WTC11 (cell line): ENCODE measurements at regions not wholly inside any gene's neighbourhood (a gene's known extent, or its start where the extent isn't known, plus 50 kb on each side); places are given as distances from the start of the nearest gene placed in this dataset.

ENCODE experiments used
- ATAC-seq: fragments of 200-7000 bp; cut with Tn5 transposase; 2 replicates; pipeline ENCODE4 v1.10.0; 2021; ENCODE audit warnings: mild to moderate bottlenecking, moderate library complexity
- CTCF ChIA-PET: fragments of 300-600 bp; sonication (Branson Sonifier 250); formaldehyde crosslinking; loops from one replicate; lab custom pipeline; 2021; ENCODE audit warnings: antibody characterized with exemption; lab: Charles Lee
- POLR2A ChIA-PET: fragments of 350-600 bp; sonication (Branson Sonifier 250); formaldehyde crosslinking; loops from one replicate; lab custom pipeline; 2021; ENCODE audit warnings: antibody characterized with exemption; lab: Charles Lee
- DNase-seq: peaks from one replicate; pipeline ENCODE4 v3.0.0; 2021; ENCODE audit warnings: low spot score
- H3K27ac Mint-ChIP-seq: 2 replicates; pipeline ENCODE4 v1.8.0; 2021; ENCODE audit warnings: mixed read lengths
- H3K27me3 Mint-ChIP-seq: 2 replicates; pipeline ENCODE4 v1.8.0; 2021; ENCODE audit warnings: low read depth, mild to moderate bottlenecking, moderate library complexity, mixed read lengths
- H3K36me3 Mint-ChIP-seq: 2 replicates; pipeline ENCODE4 v1.8.0; 2021; ENCODE audit warnings: mixed read lengths
- H3K4me1 Mint-ChIP-seq: 2 replicates; pipeline ENCODE4 v1.8.0; 2022; ENCODE audit warnings: mixed read lengths
- H3K4me3 Mint-ChIP-seq: 2 replicates; pipeline ENCODE4 v1.8.0; 2021; ENCODE audit warnings: mild to moderate bottlenecking, moderate library complexity, mixed read lengths
- H3K9me3 Mint-ChIP-seq: 2 replicates; pipeline ENCODE4 v1.8.0; 2021; ENCODE audit warnings: mixed read lengths
- ARID4B ChIP-seq: sonication (generic); formaldehyde crosslinking; IDR thresholded peaks from 2 replicates; pipeline ENCODE4 v1.8.0; 2023; ENCODE audit warnings: missing genetic modification reagents, mild to moderate bottlenecking, borderline replicate concordance
- ATF1 ChIP-seq: sonication (generic); formaldehyde crosslinking; IDR thresholded peaks from 2 replicates; pipeline ENCODE4 v1.8.1; 2023; ENCODE audit warnings: mild to moderate bottlenecking, moderate library complexity, missing genetic modification reagents
- ATF3 ChIP-seq: sonication (generic); formaldehyde crosslinking; conservative IDR thresholded peaks from 2 replicates; pipeline ENCODE4 v1.8.1; 2022; ENCODE audit warnings: mild to moderate bottlenecking, missing genetic modification reagents
- CTCF ChIP-seq: fragments of 200-600 bp; IDR thresholded peaks from 2 replicates; pipeline ENCODE4 v1.8.0; 2022; ENCODE audit warnings: antibody characterized with exemption
- E2F5 ChIP-seq: sonication (generic); formaldehyde crosslinking; IDR thresholded peaks from 2 replicates; pipeline ENCODE4 v1.8.1; 2022; ENCODE audit warnings: mild to moderate bottlenecking, moderate library complexity, missing genetic modification reagents
- ERG ChIP-seq: fragments of 250-450 bp; sonication (Bioruptor Pico); IDR thresholded peaks from 2 replicates; pipeline ENCODE4 v1.8.0; 2021; ENCODE audit warnings: mild to moderate bottlenecking
- FOXK1 ChIP-seq: sonication (generic); formaldehyde crosslinking; IDR thresholded peaks from 2 replicates; pipeline ENCODE4 v1.8.0; 2022; ENCODE audit warnings: mild to moderate bottlenecking, moderate library complexity, missing genetic modification reagents
- FOXP4 ChIP-seq: sonication (generic); formaldehyde crosslinking; IDR thresholded peaks from 2 replicates; pipeline ENCODE4 v1.8.0; 2022; ENCODE audit warnings: mild to moderate bottlenecking, missing genetic modification reagents
- JUN ChIP-seq: sonication (generic); formaldehyde crosslinking; IDR thresholded peaks from 2 replicates; pipeline ENCODE4 v1.8.0; 2023; ENCODE audit warnings: mild to moderate bottlenecking, missing genetic modification reagents
- MXD4 ChIP-seq: fragments of 250-450 bp; sonication (Bioruptor Pico); IDR thresholded peaks from 2 replicates; pipeline ENCODE4 v1.8.0; 2021; ENCODE audit warnings: mild to moderate bottlenecking, moderate library complexity, borderline replicate concordance
- NFATC4 ChIP-seq: fragments of 250-450 bp; sonication (Bioruptor Pico); IDR thresholded peaks from 2 replicates; pipeline ENCODE4 v1.9.0; 2021; ENCODE audit warnings: mild to moderate bottlenecking
- OVOL2 ChIP-seq: fragments of 250-450 bp; sonication (Bioruptor Pico); IDR thresholded peaks from 2 replicates; pipeline ENCODE4 v1.9.0; 2021; ENCODE audit warnings: mild to moderate bottlenecking, borderline replicate concordance
- SOX15 ChIP-seq: fragments of 250-450 bp; sonication (Bioruptor Pico); IDR thresholded peaks from 2 replicates; pipeline ENCODE4 v1.9.0; 2021; ENCODE audit warnings: mild to moderate bottlenecking
- SP1 ChIP-seq: sonication (generic); formaldehyde crosslinking; conservative IDR thresholded peaks from 2 replicates; pipeline ENCODE4 v1.8.1; 2022; ENCODE audit warnings: missing genetic modification reagents
- USF1 ChIP-seq: sonication (generic); formaldehyde crosslinking; IDR thresholded peaks from 2 replicates; pipeline ENCODE4 v1.8.0; 2022; ENCODE audit warnings: mild to moderate bottlenecking, missing genetic modification reagents
- ZNF416 ChIP-seq: fragments of 250-450 bp; sonication (Bioruptor Pico); IDR thresholded peaks from 2 replicates; pipeline ENCODE4 v1.9.0; 2021; ENCODE audit warnings: mild to moderate bottlenecking, inconsistent platforms
- ZNF425 ChIP-seq: fragments of 250-450 bp; sonication (Bioruptor Pico); conservative IDR thresholded peaks from 2 replicates; pipeline ENCODE4 v1.9.0; 2021; ENCODE audit warnings: mild to moderate bottlenecking
- ZNF671 ChIP-seq: fragments of 250-450 bp; sonication (Bioruptor Pico); IDR thresholded peaks from 2 replicates; pipeline ENCODE4 v1.8.0; 2021; ENCODE audit warnings: mild to moderate bottlenecking

- DNase-seq, result no peak
- Mint-ChIP-seq H3K27me3 (peaks cover 24% of the 10 kb centered on the region), H3K4me3 (no peak overlapping the region), H3K4me1 (peaks cover 19% of the 10 kb centered on the region), H3K9me3 (peaks cover 10% of the 10 kb centered on the region), H3K36me3 (peaks cover 4% of the 10 kb centered on the region; the same call in 1 of the 2 replicates), H3K27ac (no peak overlapping the region)
- no peak for ATAC-seq
- POLR2A ChIA-PET, result interaction anchor here (1.1 kb wide), 1 partner anchor 9 kb away, joined by 5 read pairs; no protein-coding TSS in a partner anchor
- CTCF ChIA-PET, result interaction anchor here (0.6 kb wide), 1 partner anchor 356 kb away, joined by 3 read pairs; no protein-coding TSS in a partner anchor
- TF ChIP-seq JUN (CRISPR knock-in tag) (no peak), MXD4 (CRISPR knock-in tag) (no peak), SP1 (CRISPR knock-in tag) (no peak), CTCF (no peak), ATF3 (CRISPR knock-in tag) (no peak), ZNF671 (CRISPR knock-in tag) (no peak), USF1 (CRISPR knock-in tag) (no peak), SOX15 (CRISPR knock-in tag) (no peak), FOXK1 (CRISPR knock-in tag) (no peak), NFATC4 (no peak), ZNF425 (no peak)
These were observed 71.6 kb upstream of the BAIAP2L1 start for GRCh38 chr7:98472521-98472954.

GRCh38 chr7:98470485-98471240 is 69.8 kb upstream of the BAIAP2L1 start:
- DNase-seq (peak; percentile 98), ATAC-seq (peak; percentile 99)
- 0 out of 2 replicates have a peak overlapping the region, but pooled peaks have one; percentile 54 for H3K27ac Mint-ChIP-seq
- POLR2A ChIA-PET, result interaction anchor here (0.6 kb wide), 1 partner anchor 146 kb away, joined by 4 read pairs; the partner anchor contains the start of gene NPTX2
- H3K27me3 Mint-ChIP-seq, result peaks cover 26% of the 10 kb centered on the region
- H3K4me1 Mint-ChIP-seq, result peaks cover 10% of the 10 kb centered on the region
- CTCF ChIA-PET, result interaction anchor here (0.6 to 2.2 kb wide), 5 partner anchors 38 to 403 kb away, joined by 3 to 9 read pairs (median 5); partner anchors contain the start of gene NPTX2
- H3K4me3 Mint-ChIP-seq, result peak overlapping the region; percentile 80
- peaks cover 4% of the 10 kb centered on the region; the same call in 1 of the 2 replicates for H3K36me3 Mint-ChIP-seq
- peaks cover 14% of the 10 kb centered on the region for H3K9me3 Mint-ChIP-seq
- TF ChIP-seq JUN (CRISPR knock-in tag), result peak; percentile 48; the same call in 1 of the 2 replicates
- peak; percentile 86 for TF ChIP-seq FOXP4 (CRISPR knock-in tag)
- TF ChIP-seq ERG, result no peak
- peak; percentile 49; the same call in 1 of the 2 replicates for TF ChIP-seq FOXK1 (CRISPR knock-in tag)
- TF ChIP-seq USF1 (CRISPR knock-in tag), result peak; percentile 56
- TF ChIP-seq ZNF416 (CRISPR knock-in tag), result no peak
- TF ChIP-seq E2F5 (CRISPR knock-in tag), result peak; percentile 43; the same call in 1 of the 2 replicates
- TF ChIP-seq ARID4B (CRISPR knock-in tag), result peak; percentile 88
- TF ChIP-seq OVOL2, result no peak
- peak; percentile 71; the same call in 1 of the 2 replicates for TF ChIP-seq ATF1 (CRISPR knock-in tag)
